Fibroblast of skin of scalp (primary cell): ENCODE measurements at regions not wholly inside any gene's neighbourhood (a gene's known extent, or its start where the extent isn't known, plus 50 kb on each side); places are given as distances from the start of the nearest gene placed in this dataset.
A peak's percentile ranks its signal among the peaks of the same experiment; 100 is the strongest.

ENCODE experiments used
- DNase-seq: peaks from one replicate; pipeline ENCODE4 v3.0.0-alpha.2; 2013

GRCh38 chr3:13223574-13224237 is 150.5 kb upstream of the IQSEC1 start:
- no peak for DNase-seq

DNA sequence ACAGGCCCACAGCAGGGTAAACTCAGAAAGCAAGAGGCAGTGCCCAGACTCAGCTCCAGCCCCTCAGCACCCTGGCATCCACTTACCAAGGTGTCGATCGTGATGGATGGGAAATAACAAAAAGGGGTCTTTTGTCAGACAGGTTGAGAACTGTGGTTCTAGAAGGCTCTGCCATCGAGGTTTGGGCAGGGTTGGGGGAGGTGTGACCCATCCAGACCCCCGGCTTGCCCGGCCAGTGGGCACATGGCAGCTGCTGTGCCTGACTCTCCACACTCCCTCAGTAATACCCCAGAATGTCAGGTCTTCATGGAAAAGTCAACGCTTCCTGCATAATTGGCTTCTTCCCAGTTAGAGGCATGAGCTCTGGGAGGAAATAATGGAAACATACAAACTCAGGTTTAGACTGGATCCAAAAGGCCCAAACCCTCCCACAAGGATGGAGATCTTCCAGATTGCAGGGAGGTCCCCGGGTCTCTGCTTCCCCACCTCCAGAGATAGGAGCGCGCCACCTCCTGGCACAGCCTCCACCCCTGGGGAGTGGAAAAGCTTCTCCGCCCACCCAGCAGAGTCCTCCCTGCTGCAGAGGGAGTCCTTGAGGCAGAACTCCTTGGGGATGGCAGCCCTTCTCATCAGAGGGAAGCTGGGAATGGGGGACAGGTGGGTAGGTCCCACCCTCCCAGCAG is 149.8 kb upstream of the IQSEC1 start:
- no peak for DNase-seq

- no peak for DNase-seq
These were observed 148.9 kb upstream of the IQSEC1 start for GRCh38 chr3:13222131-13222530.

GRCh38 chr3:13221491-13222061 is 148.3 kb upstream of the IQSEC1 start:
- DNase-seq, result no peak

GRCh38 chr3:13220991-13221390 is 147.8 kb upstream of the IQSEC1 start:
- no peak for DNase-seq

GRCh38 chr3:13219902-13220296 is 146.7 kb upstream of the IQSEC1 start:
- DNase-seq, result no peak

GRCh38 chr3:13219077-13219901 is 146.1 kb upstream of the IQSEC1 start:
- no peak for DNase-seq

DNA sequence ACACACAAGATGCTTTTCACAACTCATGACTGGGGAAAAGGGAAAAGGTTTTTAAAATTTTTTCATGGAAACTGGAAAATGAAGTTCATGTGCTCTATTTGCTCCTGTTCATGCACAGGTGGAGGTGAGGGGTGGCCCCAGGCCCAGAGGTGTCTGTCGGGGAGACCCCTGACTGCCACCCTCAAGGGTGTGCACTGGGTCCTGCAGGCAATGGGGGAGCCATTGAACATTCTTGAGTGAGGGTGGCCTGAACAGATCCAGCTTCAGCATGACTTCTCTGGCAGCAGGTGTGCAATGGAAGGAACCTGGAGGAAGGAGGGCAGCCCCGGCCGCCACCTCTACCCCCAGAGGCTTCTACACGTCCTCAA is 145.3 kb upstream of the IQSEC1 start:
- no peak for DNase-seq

GRCh38 chr3:13217736-13218540 is 144.7 kb upstream of the IQSEC1 start:
- DNase-seq, result no peak

DNA sequence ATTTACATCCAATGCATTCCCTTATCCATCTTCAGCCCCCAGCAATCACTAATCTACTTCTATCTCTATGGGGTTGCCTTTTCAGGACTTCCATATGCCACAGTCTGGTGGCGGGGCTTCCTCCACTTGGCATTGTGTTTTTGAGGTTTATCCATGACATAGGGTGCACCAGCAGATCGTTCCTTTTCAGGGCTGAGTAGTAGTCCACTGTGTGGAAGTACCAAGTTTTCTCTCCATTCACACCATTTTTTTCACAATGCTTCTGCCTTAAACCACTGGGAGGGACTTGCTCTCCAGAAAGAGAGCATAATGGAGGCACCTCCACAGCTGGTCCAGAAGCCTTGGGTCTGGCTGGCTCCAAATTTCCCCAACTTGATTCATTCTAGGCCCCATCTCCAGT is 144.0 kb upstream of the IQSEC1 start:
- DNase-seq, result no peak

DNA sequence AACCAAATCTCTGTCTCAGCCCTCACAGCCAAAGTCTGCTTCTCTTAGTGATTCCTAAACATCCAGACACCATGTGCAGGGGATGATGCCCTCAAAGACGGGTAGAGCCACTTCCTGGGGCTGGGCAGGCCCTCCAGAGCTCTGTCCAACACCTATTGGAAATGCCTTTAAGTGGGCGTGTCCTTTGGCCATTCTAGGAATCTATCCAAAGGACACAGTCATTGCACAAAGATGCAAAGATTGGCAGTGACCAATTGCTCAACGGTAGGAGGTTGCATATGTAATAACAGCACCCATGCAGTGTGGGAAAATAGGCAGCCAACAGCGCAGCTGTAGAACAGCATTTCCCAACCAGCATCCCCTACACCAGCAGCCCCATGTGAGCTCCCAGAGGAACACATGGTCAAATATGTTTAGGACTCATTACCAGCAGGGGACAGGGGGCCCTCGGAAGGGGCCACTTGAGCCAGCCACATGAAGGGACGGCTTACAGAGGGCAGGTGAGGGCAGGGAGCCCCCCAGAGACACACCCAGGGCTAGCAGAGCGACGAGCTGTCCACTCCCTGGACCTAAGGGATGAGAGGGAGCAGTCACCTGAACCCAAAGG is 142.8 kb upstream of the IQSEC1 start:
- peak; percentile 38 for DNase-seq

GRCh38 chr3:13214847-13215472 is 141.7 kb upstream of the IQSEC1 start:
- no peak for DNase-seq

DNA sequence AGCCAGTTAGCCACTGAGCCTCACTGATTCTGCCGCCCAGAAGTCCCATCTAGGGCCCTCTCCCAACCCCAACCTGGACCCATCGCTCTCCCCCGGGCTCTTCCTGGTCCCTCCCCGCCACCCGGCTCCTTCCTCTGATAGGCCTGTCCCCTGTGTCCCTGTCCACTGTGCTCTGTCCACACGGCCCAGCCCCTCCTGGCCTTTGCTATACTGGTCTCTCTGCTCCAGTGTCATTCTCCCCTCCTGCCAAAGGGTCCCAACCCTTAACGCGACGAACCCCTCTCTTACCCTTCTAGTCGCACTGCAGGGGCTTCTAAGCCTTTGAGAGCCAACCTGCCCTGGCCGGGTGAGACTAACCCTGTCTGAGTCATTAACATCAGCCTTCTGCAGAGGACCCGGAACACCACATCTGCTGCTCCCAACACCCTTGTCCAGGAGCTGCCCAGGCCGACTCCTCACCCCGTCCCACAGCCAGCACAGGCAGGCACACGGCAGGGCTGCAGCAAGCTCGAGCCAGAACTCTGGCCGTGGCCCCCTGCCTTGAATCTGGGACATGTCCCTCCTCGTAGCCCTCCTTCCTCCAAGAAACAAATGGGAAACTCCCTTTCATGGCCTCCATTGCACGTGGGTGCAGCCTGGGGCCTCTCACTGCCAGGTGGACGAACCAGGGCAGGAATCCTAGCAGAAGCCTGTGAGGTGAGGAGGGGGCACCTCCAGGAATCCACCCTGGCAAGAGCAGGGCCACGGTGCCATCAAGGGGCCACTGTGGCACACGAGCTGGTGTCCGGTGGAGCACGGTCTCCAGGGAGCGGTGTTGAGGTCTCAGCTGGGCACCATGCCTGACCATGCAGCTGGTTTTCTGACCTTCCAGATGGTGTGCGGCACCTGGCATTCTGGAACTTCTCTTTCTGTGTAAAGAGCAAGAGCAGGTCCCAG is 140.9 kb upstream of the IQSEC1 start:
- DNase-seq, result no peak

GRCh38 chr3:13213490-13213889 is 140.3 kb upstream of the IQSEC1 start:
- no peak for DNase-seq

GRCh38 chr3:13211605-13212210 is 138.5 kb upstream of the IQSEC1 start:
- DNase-seq, result no peak

DNA sequence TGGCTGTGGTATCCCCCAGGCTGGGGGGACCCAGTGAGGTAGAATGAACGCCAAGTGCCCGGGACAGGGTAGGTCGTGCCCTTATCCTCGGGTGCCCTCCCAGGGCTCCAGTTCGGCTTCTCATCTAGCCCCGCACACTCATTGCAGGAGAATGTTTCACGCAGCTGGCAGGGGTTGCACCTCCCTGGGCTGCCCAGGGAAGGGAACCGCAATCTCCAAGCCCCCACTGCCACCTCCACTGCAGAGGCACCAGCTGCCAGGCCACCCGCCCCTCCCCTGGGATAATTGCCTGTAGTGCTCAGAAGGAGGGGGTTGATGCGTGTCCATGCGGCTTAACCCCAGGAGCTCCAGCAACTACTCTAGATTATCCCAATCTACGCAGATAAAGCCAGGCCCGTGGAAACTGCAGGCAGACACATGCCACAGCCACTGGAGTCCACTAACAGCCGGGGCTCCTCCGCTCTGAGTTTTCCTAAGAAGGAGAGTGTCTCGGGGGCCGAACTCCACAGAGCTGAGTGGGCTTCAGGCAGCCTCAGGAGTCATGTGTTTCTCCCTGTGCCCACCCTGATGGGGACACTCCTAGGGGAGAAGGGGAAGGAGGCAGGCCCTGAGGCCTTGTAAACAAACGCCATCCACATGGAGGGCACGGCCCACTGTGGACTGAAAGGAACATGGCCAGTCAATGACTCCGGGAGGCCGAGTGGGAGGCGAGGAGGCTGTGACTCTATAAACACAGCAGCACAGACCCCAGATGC is 137.2 kb upstream of the IQSEC1 start:
- no peak for DNase-seq

- DNase-seq, result no peak
These were observed 136.4 kb upstream of the IQSEC1 start for GRCh38 chr3:13209634-13209997.

DNA sequence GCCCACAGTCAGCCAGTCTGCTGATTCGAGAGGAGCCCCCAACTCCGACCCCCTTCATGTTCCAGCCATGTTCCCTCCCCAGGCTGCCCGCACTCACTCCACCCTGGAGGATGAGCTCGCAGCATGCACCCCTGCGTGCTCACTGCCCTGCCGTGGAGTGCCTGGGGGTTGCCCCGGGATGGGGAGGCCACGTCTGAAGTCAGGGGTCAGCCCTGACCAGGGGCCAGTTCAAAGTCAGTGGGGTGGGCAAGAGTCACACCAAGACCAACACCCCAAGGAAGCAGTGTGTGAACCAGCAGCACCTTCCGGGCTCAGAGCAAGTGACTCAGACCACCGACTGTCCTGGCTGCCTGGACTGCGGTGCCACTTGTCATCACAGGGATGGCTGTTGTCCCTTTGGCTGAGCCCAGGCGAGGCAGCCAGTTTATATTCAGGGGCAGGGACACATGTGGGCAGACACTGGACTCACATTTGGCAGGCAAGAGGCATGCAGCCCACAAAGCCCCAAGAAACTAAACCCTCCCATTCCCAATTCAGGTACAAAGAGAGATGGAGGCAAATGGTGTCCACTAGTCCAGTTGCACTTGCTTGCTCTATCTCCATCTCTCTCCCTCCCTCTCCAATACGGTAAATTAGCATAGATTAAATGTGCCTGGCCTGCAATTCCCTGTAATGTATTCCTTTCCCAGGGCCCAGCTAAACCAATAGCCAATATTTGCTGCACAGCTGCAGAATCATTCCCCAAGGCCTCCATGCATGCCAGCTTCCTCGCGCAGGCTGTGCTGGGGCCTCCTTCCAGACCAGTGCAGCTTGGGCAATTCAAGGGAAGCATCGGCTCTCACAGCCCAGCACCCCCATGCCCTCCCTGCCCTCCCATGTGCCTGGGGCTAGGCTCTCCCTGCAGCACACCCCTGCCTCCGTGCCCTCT is 135.7 kb upstream of the IQSEC1 start:
- DNase-seq, result no peak
